ENCODE measurements at regions not wholly inside any gene's neighbourhood (a gene's known extent, or its start where the extent isn't known, plus 50 kb on each side); places are given as distances from the start of the nearest gene placed in this dataset.

GRCh38 chr17:33491871-33492481 lies 198.9 kb upstream of the ASIC2 start (continued):
- TF ChIP-seq PRDM15 (CRISPR knock-in tag; IDR thresholded peaks at IDR 0.05) (no peak), CHD1 (IDR thresholded peaks at IDR 0.05; ENCODE audit: low read depth, low read length) (no peak)

- RAD21 ChIA-PET (ENCODE audit: unreplicated experiment) = no interaction called here
- Histone ChIP-seq H3K4me1 (ENCODE audit: control insufficient read depth, insufficient read depth, low read length) (no peaks in the 10 kb centered on the region), H2AFZ (ENCODE audit: control insufficient read depth, low read depth, low read length) (no peak overlapping the region), H3K27me3 (replicated peaks in 1 of 2; ENCODE audit: control insufficient read depth in 2 of 2, insufficient read depth in 2 of 2, low read length in 1 of 2) (peaks cover 0 to 2% of the 10 kb centered on the region in 2 experiments; a peak in 1 of 4 replicates), H3K9me3 (replicated peaks; ENCODE audit: control insufficient read depth, insufficient read depth, low read length) (no peaks in the 10 kb centered on the region), H3K27ac (ENCODE audit: control insufficient read depth, insufficient read depth) (no peak overlapping the region), H3K4me3 (no peak overlapping the region), H3K36me3 (ENCODE audit: control insufficient read depth in 2 of 2, insufficient read depth in 2 of 2, low read length in 1 of 2) (no peaks in the 10 kb centered on the region), H3K9ac (ENCODE audit: control insufficient read depth, insufficient read depth, low read length) (no peak overlapping the region), H3K4me2 (ENCODE audit: control insufficient read depth, insufficient read depth) (no peak overlapping the region), H4K20me1 (ENCODE audit: control insufficient read depth, insufficient read depth) (no peaks in the 10 kb centered on the region), H3K79me2 (ENCODE audit: control insufficient read depth, insufficient read depth, low read length) (no peaks in the 10 kb centered on the region)
- SMC1A ChIA-PET (ENCODE audit: uncharacterized antibody, unreplicated experiment) = interaction anchor here (0.7 to 2.2 kb wide), 5 partner anchors 11 to 33 kb away, joined by 3 to 8 read pairs (median 6); no protein-coding TSS in a partner anchor
- 13% methylated on average over 3 of the region's 3 CpGs for WGBS (ENCODE audit: insufficient coverage, insufficient replicate concordance, low lambda C conversion rate, missing lambda C conversion rate)
- ATAC-seq (peak; percentile 41; the same call in 2 of the 3 replicates), DNase-seq (ENCODE audit: low read depth, low spot score) (no peak), FAIRE-seq (no peak)
- intact Hi-C loops (cut with micrococcal nuclease; ENCODE audit: unreplicated experiment) (no loop called here), in situ Hi-C loops (cut with MboI) (no loop called here)
- POLR2A ChIA-PET = interaction anchor here (1.4 kb wide), 1 partner anchor 33 kb away, joined by 5 read pairs; no protein-coding TSS in a partner anchor
- no TSS peak for BruUV-seq (replicated peaks)
- CTCF ChIA-PET = interaction anchor here (1.1 kb wide), 1 partner anchor 27 kb away, joined by 5 read pairs; no protein-coding TSS in a partner anchor
- TF ChIP-seq MTA3 (IDR thresholded peaks at IDR 0.05; ENCODE audit: borderline replicate concordance, low read length) (no peak), SMC3 (IDR thresholded peaks at IDR 0.05; ENCODE audit: borderline replicate concordance, low read length) (no peak), FOS (IDR thresholded peaks at IDR 0.05; ENCODE audit: borderline replicate concordance, extremely low read depth, insufficient read length) (no peak)
Observed at GRCh38 chr17:33492731-33493265, 199.7 kb upstream of the ASIC2 start.

Data from GM12878 (cell line).